ENCODE measurements at regions not wholly inside any gene's neighbourhood (a gene's known extent, or its start where the extent isn't known, plus 50 kb on each side); places are given as distances from the start of the nearest gene placed in this dataset.

GRCh38 chr15:81863162-81863561 lies 182.7 kb downstream of the MEX3B start:
- no peak overlapping the region for H3K27ac Mint-ChIP-seq (ENCODE audit: unreplicated experiment)
- DNase-seq: no peak
- no peak for TF ChIP-seq CTCF (IDR thresholded peaks at IDR 0.05; ENCODE audit: partially characterized antibody, unreplicated experiment)
- H3K4me3 Mint-ChIP-seq (ENCODE audit: unreplicated experiment): no peak overlapping the region
- H3K4me1 Mint-ChIP-seq (ENCODE audit: low read depth, unreplicated experiment): peaks cover 1% of the 10 kb centered on the region
- no peaks in the 10 kb centered on the region for H3K9me3 Mint-ChIP-seq (ENCODE audit: unreplicated experiment)
- peaks cover 3% of the 10 kb centered on the region for H3K27me3 Mint-ChIP-seq (ENCODE audit: unreplicated experiment)
- peaks cover 25% of the 10 kb centered on the region for H3K36me3 Mint-ChIP-seq (ENCODE audit: unreplicated experiment)

DNA sequence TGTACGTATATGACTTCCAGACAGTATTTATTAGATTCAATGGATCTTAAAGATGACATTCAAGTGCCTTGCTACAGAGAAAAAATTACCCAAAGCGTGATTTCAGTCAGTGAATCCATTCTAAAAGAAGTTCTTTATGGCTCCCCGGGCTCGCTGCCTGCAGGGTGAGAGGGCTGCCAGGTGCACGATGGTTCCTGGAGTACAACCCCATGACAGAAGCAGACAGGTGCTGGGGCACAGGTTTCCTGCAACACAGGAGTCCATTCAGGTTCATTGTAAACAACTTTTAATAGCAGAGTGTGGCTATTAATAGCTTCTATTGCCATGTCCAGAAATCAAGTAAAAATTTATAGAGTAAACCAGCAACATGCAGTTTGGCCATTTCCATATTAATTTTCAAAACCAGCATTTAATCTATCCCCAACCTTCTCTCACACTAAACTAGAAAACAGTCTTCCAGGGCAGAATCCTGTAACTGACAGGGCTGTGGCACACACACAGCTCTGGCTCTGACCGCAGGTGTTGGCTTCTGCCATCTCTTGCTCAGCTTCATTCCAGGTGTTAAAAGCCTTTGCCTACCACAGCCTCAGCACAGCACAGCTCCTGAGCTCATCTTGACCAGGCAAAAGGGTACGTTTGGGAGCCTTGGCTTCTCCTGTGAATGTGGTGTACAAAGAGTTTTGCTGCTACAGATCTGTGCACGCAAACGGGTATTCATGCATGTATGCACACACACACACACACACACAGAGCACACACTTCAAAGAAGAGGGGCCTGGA lies 185.9 kb downstream of the MEX3B start:
- no peak for DNase-seq
- no peak overlapping the region for H3K4me3 Mint-ChIP-seq (ENCODE audit: unreplicated experiment)
- no peaks in the 10 kb centered on the region for H3K4me1 Mint-ChIP-seq (ENCODE audit: low read depth, unreplicated experiment)
- TF ChIP-seq CTCF (IDR thresholded peaks at IDR 0.05; ENCODE audit: partially characterized antibody, unreplicated experiment): no peak
- H3K27ac Mint-ChIP-seq (ENCODE audit: unreplicated experiment): no peak overlapping the region
- no peaks in the 10 kb centered on the region for H3K9me3 Mint-ChIP-seq (ENCODE audit: unreplicated experiment)
- peaks cover 12% of the 10 kb centered on the region for H3K36me3 Mint-ChIP-seq (ENCODE audit: unreplicated experiment)
- H3K27me3 Mint-ChIP-seq (ENCODE audit: unreplicated experiment): no peaks in the 10 kb centered on the region

DNA sequence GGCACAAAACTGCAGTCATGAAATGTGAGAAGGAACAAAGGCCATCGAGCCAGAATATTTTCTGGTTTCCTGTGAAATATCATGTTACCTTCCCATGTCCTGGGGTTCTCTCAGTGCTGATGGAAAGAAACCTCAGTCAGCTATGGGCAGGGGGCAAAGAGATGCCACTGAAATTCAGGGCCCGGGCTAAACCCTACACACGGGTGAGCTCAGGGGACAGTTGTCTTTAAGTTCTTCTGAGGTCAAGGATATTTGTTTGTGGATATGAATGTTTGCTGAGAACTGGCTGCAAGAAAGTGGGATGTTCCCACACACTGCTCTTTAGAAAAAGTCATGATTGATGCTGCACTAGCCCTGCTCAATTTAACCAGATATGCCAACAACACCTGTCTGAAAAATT lies 187.2 kb downstream of the MEX3B start:
- no peak for DNase-seq
- no peaks in the 10 kb centered on the region for H3K27me3 Mint-ChIP-seq (ENCODE audit: unreplicated experiment)
- TF ChIP-seq CTCF (IDR thresholded peaks at IDR 0.05; ENCODE audit: partially characterized antibody, unreplicated experiment): no peak
- no peaks in the 10 kb centered on the region for H3K4me1 Mint-ChIP-seq (ENCODE audit: low read depth, unreplicated experiment)
- H3K36me3 Mint-ChIP-seq (ENCODE audit: unreplicated experiment): peaks cover 3% of the 10 kb centered on the region
- H3K9me3 Mint-ChIP-seq (ENCODE audit: unreplicated experiment): peaks cover 4% of the 10 kb centered on the region
- H3K27ac Mint-ChIP-seq (ENCODE audit: unreplicated experiment): no peak overlapping the region
- no peak overlapping the region for H3K4me3 Mint-ChIP-seq (ENCODE audit: unreplicated experiment)

DNA sequence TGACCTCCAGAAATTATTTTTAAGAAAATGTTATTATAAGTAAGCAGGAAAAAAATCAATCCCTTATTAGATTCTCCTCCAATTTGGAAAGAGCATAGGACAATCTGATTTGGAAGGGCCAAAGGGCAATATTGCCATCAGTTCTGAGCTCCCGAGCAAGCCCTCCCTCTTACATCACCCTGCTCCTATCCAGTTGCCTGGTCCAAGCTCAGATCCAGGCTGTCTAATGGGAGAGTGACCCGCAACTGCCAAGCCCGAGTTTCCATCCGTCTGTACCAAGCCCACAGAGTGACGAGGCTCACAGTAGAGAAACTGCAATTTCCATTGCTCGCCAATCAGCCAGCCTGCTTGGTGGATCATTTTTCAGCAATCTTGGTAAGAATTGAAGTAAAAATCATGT lies 187.7 kb downstream of the MEX3B start:
- Mint-ChIP-seq H3K4me1 (ENCODE audit: low read depth, unreplicated experiment) (no peaks in the 10 kb centered on the region), H3K27ac (ENCODE audit: unreplicated experiment) (no peak overlapping the region), H3K36me3 (ENCODE audit: unreplicated experiment) (peaks cover 3% of the 10 kb centered on the region), H3K27me3 (ENCODE audit: unreplicated experiment) (no peaks in the 10 kb centered on the region), H3K9me3 (ENCODE audit: unreplicated experiment) (peaks cover 5% of the 10 kb centered on the region), H3K4me3 (ENCODE audit: unreplicated experiment) (no peak overlapping the region)
- no peak for DNase-seq
- TF ChIP-seq CTCF (IDR thresholded peaks at IDR 0.05; ENCODE audit: partially characterized antibody, unreplicated experiment): no peak

DNA sequence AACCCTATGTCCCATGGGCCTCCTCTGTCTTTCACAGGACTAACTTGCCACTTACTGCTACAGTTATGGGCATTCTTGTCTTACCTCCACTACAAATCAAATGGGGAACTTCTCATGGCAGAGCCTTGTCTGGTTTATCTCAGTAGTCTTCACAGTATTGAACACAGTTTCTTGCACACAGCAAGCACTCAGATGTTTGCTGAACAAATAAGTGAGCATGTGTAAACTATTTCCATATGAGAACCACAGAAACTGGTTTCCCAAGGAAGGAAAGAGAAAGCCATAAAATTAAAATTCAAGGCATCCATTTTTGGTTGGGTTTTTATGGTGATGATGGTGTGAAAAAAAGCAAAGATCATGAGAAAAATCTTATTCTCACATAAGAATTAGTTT lies 189.2 kb downstream of the MEX3B start:
- H3K27ac Mint-ChIP-seq (ENCODE audit: unreplicated experiment): no peak overlapping the region
- TF ChIP-seq CTCF (IDR thresholded peaks at IDR 0.05; ENCODE audit: partially characterized antibody, unreplicated experiment): no peak
- DNase-seq: no peak
- peaks cover 2% of the 10 kb centered on the region for H3K27me3 Mint-ChIP-seq (ENCODE audit: unreplicated experiment)
- H3K9me3 Mint-ChIP-seq (ENCODE audit: unreplicated experiment): peaks cover 5% of the 10 kb centered on the region
- H3K4me3 Mint-ChIP-seq (ENCODE audit: unreplicated experiment): no peak overlapping the region
- H3K36me3 Mint-ChIP-seq (ENCODE audit: unreplicated experiment): peaks cover 3% of the 10 kb centered on the region
- peaks cover 1% of the 10 kb centered on the region for H3K4me1 Mint-ChIP-seq (ENCODE audit: low read depth, unreplicated experiment)

Measured in glutamatergic neuron (in vitro differentiated cells).